ENCODE measurements at regions not wholly inside any gene's neighbourhood (a gene's known extent, or its start where the extent isn't known, plus 50 kb on each side); places are given as distances from the start of the nearest gene placed in this dataset.

DNA sequence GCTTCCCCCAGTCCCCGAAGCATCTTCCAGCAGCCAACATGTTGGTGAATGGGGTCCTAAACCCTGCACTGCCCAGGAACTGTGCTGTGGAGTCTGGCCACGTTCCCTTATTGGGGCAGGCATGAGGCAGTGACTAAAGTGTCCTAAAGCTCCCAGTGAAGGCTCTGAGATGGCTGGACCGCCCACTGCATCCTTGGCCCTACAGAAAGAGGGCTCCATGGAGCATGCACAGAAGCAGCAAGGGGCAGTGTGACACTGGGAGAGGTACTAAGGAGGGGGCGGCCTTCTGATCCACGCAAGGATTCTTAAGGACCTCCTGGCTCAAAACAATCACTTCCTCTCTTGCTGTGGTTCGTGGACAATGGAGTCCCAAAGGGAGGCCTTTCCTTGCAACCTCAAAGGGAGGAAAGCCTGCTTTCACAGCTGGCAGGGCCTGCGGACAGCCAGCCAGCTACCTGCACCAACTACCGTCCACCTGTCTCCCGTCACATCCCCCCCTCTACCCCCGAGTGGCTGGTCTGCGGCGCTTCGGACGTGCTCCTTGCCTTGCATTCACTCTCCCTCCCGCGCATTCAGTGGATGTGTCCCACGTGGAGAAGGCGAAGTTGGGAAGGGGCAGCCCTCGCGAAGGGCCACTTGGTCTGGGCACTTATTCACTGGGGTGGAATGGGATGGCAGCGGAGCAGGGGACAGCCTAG is 63.9 kb upstream of the STARD13 start:
- Histone ChIP-seq H3K79me1 (ENCODE audit: low read depth in 1 of 2, low read length in 2 of 2) (peaks cover 22 to 50% of the 10 kb centered on the region in 2 experiments), H3K4ac (ENCODE audit: low read depth, low read length) (peak overlapping the region; percentile 92), H3K9ac (ENCODE audit: low read depth, low read length) (peak overlapping the region; percentile 96), H3K23ac (ENCODE audit: low read depth, low read length) (peak overlapping the region; percentile 87), H3K4me2 (ENCODE audit: low read depth, low read length) (peak overlapping the region; percentile 94), H2AK9ac (replicated peaks; ENCODE audit: low read depth, low read length, poor library complexity) (peak overlapping the region; percentile 95), H2BK20ac (ENCODE audit: low read depth, low read length) (peak overlapping the region; percentile 95), H4K8ac (ENCODE audit: low read depth in 2 of 2, low read length in 2 of 2) (peak overlapping the region; percentile 69 to 80), H4K20me1 (ENCODE audit: insufficient read depth, low read length) (0 out of 2 replicates have a peak, but pooled peaks cover 11% of the 10 kb centered on the region), H3K4me1 (ENCODE audit: control insufficient read depth, insufficient read depth, low read length) (peaks cover 12% of the 10 kb centered on the region), H3K36me3 (ENCODE audit: control insufficient read depth, insufficient read depth, low read length) (peaks cover 6% of the 10 kb centered on the region; the same call in 1 of the 2 replicates), H2BK15ac (ENCODE audit: low read depth, low read length) (peak overlapping the region; percentile 67; the same call in 2 of the 3 replicates), H3K27me3 (ENCODE audit: control insufficient read depth, insufficient read depth, low read length) (no peaks in the 10 kb centered on the region), H3K14ac (replicated peaks; ENCODE audit: low read depth, low read length) (peak overlapping the region; percentile 93), H2AK5ac (ENCODE audit: low read depth, low read length) (peak overlapping the region; percentile 96), H4K5ac (ENCODE audit: low read depth, low read length) (peak overlapping the region; percentile 88), H3K9me3 (ENCODE audit: control insufficient read depth, insufficient read depth, low read length) (no peaks in the 10 kb centered on the region), H3K4me3 (ENCODE audit: insufficient read depth, low read depth, low read length) (peak overlapping the region; percentile 97), H3K9me1 (ENCODE audit: insufficient read depth, low read length) (peaks cover 15% of the 10 kb centered on the region), H3K18ac (ENCODE audit: low read depth, low read length) (peak overlapping the region; percentile 94), H2BK5ac (ENCODE audit: low read depth, low read length, poor library complexity, severe bottlenecking) (peak overlapping the region; percentile 93), H4K91ac (ENCODE audit: insufficient read depth, low read depth, low read length) (peak overlapping the region; percentile 92), H3K27ac (ENCODE audit: insufficient read depth, low read length) (peak overlapping the region; percentile 95), H2AFZ (replicated peaks; ENCODE audit: low read length, poor library complexity) (peak overlapping the region; percentile 95), H2BK120ac (ENCODE audit: low read depth, low read length) (peak overlapping the region; percentile 92), H3K56ac (ENCODE audit: extremely low read depth, insufficient read depth, low read length) (peak overlapping the region; percentile 95; the same call in 1 of the 2 replicates)
- CTCF ChIA-PET: no interaction called here
- in situ Hi-C loops (cut with MboI; ENCODE audit: low sequenced_read_pairs): loop anchor here (10.0 kb wide), 1 partner anchor 185 kb away; no protein-coding TSS in a partner anchor
- TF ChIP-seq, protein P1, sequence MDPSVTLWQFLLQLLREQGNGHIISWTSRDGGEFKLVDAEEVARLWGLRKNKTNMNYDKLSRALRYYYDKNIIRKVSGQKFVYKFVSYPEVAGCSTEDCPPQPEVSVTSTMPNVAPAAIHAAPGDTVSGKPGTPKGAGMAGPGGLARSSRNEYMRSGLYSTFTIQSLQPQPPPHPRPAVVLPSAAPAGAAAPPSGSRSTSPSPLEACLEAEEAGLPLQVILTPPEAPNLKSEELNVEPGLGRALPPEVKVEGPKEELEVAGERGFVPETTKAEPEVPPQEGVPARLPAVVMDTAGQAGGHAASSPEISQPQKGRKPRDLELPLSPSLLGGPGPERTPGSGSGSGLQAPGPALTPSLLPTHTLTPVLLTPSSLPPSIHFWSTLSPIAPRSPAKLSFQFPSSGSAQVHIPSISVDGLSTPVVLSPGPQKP (IDR thresholded peaks at IDR 0.05; ENCODE audit: borderline replicate concordance, low read depth, low read length): no peak
- intact Hi-C loops (cut with micrococcal nuclease): loop anchor here (1.0 to 5.0 kb wide), 2 partner anchors 122 to 193 kb away; no protein-coding TSS in a partner anchor
- peak; percentile 35 for ATAC-seq (ENCODE audit: low read depth)
- dilution Hi-C loops (cut with HindIII; ENCODE audit: low sequenced_read_pairs, unreplicated experiment): no loop called here
- DNase-seq: no peak
- no TSS peak for BruUV-seq (replicated peaks)
- POLR2A ChIA-PET (ENCODE audit: unreplicated experiment): no interaction called here
- 20% methylated on average over 1 of the region's 21 CpGs; no CpG with 5 or more reads in 1 of the 2 experiments for WGBS, 2 experiments (ENCODE audit: extremely low coverage in 2 of 2, insufficient read length in 1 of 2)

Data from IMR-90 (cell line).